ENCODE measurements at regions not wholly inside any gene's neighbourhood (a gene's known extent, or its start where the extent isn't known, plus 50 kb on each side); places are given as distances from the start of the nearest gene placed in this dataset.

DNA sequence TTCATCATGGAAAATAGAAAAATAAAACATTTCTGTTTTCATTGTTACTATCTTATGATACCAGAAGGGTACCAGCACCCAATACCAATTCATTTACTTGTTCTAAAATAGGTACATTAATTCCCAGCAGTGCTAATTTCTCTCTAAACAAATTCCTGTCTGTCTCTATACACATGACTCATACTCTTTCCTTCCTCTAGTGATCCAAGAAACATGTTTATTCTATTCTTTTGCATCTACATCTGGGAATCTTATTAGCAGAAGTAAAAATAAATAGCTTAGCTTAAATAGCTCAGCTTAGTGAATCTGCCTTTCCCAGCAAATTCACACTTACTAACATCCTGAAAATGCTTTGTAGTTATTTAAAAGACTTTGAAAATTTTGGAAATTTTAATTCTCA, 84.5 kb upstream of the MAPRE2 start:
- H3K4me2 ChIP-seq (ENCODE audit: low read length) = no peak overlapping the region
- H3K27ac ChIP-seq (ENCODE audit: low read depth, low read length, poor library complexity, severe bottlenecking) = no peak overlapping the region
- no peak overlapping the region for H2AFZ ChIP-seq (ENCODE audit: low read length)
- no peak for TF ChIP-seq EZH2 (IDR thresholded peaks at IDR 0.05; ENCODE audit: borderline replicate concordance, low read length)
- TF ChIP-seq, protein P1, sequence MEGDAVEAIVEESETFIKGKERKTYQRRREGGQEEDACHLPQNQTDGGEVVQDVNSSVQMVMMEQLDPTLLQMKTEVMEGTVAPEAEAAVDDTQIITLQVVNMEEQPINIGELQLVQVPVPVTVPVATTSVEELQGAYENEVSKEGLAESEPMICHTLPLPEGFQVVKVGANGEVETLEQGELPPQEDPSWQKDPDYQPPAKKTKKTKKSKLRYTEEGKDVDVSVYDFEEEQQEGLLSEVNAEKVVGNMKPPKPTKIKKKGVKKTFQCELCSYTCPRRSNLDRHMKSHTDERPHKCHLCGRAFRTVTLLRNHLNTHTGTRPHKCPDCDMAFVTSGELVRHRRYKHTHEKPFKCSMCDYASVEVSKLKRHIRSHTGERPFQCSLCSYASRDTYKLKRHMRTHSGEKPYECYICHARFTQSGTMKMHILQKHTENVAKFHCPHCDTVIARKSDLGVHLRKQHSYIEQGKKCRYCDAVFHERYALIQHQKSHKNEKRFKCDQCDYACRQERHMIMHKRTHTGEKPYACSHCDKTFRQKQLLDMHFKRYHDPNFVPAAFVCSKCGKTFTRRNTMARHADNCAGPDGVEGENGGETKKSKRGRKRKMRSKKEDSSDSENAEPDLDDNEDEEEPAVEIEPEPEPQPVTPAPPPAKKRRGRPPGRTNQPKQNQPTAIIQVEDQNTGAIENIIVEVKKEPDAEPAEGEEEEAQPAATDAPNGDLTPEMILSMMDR (IDR thresholded peaks at IDR 0.05; ENCODE audit: low read length) = no peak
- no peak overlapping the region for H3K9ac ChIP-seq (ENCODE audit: low read length)
- no peaks in the 10 kb centered on the region for H3K36me3 ChIP-seq (ENCODE audit: insufficient read depth, low read length)
- no peaks in the 10 kb centered on the region for H3K27me3 ChIP-seq (ENCODE audit: insufficient read depth, low read length)
- H3K4me1 ChIP-seq (ENCODE audit: insufficient read depth, low read length, severe bottlenecking) = no peaks in the 10 kb centered on the region
- H3K4me3 ChIP-seq (ENCODE audit: low read depth, low read length, poor library complexity, severe bottlenecking) = no peak overlapping the region
- no peaks in the 10 kb centered on the region for H3K9me3 ChIP-seq (ENCODE audit: low read length)
- H3K79me2 ChIP-seq (ENCODE audit: insufficient read depth, low read length) = no peaks in the 10 kb centered on the region
- H4K20me1 ChIP-seq (ENCODE audit: insufficient read depth, low read length) = no peaks in the 10 kb centered on the region
- no peaks in the 10 kb centered on the region for H3F3A ChIP-seq (ENCODE audit: insufficient read depth, low read length)
- H3K9me2 ChIP-seq (ENCODE audit: low read depth, low read length) = no peaks in the 10 kb centered on the region

DNA sequence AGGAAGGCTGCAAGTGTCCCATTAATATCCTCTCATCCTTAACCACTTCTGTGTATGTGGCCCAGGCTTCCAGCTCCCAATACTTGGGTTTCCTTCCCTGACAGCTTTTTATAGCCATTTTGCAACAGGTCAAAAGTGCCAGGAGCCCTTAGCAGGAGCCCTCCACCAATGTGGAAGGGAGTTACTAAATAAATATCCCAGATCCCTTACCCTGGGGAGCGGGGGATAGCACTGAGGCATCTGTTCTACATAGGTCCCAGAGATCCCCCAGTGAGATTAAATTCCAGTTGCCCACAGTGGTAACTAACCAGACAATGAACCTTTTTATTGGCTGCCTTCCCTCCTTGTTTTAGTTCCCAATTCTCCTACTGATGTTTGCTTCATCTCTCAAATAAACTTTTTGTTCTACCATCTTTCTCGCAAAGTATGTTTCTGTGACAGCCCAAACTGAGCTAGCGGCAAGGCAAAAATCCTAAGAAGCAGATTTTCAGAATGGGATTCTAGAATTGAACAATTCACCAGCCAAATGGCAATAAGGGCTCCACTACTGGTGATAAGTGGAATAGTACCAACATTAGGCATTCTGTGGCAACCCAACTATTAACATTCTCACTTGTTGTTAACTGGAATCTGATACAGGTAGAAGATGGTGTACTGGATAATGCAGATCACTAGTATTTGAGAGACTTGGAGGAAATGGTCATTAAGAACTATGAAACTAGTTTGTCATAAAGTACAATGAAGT, 83.9 kb upstream of the MAPRE2 start:
- Histone ChIP-seq H3K4me2 (ENCODE audit: low read length) (no peak overlapping the region), H3K9ac (ENCODE audit: low read length) (no peak overlapping the region)

DNA sequence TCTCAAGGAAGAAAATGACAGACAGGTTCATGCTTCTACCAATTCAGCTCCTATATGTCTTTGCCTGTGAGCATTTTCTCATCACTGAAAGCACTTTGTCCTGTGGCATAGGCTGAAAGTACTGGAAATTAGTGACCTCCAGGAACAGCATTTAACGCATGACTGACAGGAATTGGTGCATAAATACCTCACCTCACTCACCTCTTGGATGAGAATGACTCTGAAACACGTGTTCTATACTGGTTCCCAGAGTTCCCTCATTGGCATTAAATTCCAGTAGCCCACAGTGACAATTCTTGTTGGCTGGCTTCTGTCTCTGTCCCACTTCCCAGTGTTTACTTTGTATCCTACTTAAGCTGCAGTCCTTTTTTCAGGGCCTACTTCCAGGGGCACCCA, 83.4 kb upstream of the MAPRE2 start:
- no peak overlapping the region for H3K9ac ChIP-seq (ENCODE audit: low read length)
- H3K27ac ChIP-seq (ENCODE audit: low read depth, low read length, poor library complexity, severe bottlenecking) = no peak overlapping the region
- no peaks in the 10 kb centered on the region for H3K79me2 ChIP-seq (ENCODE audit: insufficient read depth, low read length)
- H3F3A ChIP-seq (ENCODE audit: insufficient read depth, low read length) = no peaks in the 10 kb centered on the region
- no peaks in the 10 kb centered on the region for H3K9me2 ChIP-seq (ENCODE audit: low read depth, low read length)
- H2AFZ ChIP-seq (ENCODE audit: low read length) = no peak overlapping the region
- no peak overlapping the region for H3K4me3 ChIP-seq (ENCODE audit: low read depth, low read length, poor library complexity, severe bottlenecking)
- no peaks in the 10 kb centered on the region for H3K9me3 ChIP-seq (ENCODE audit: low read length)
- TF ChIP-seq EZH2 (IDR thresholded peaks at IDR 0.05; ENCODE audit: borderline replicate concordance, low read length) = no peak
- H3K4me1 ChIP-seq (ENCODE audit: insufficient read depth, low read length, severe bottlenecking) = no peaks in the 10 kb centered on the region
- no peaks in the 10 kb centered on the region for H4K20me1 ChIP-seq (ENCODE audit: insufficient read depth, low read length)
- no peaks in the 10 kb centered on the region for H3K27me3 ChIP-seq (ENCODE audit: insufficient read depth, low read length)
- H3K4me2 ChIP-seq (ENCODE audit: low read length) = no peak overlapping the region
- no peaks in the 10 kb centered on the region for H3K36me3 ChIP-seq (ENCODE audit: insufficient read depth, low read length)

More for the DNA sequence above, 83.9 kb upstream of the MAPRE2 start:
- no peaks in the 10 kb centered on the region for H3K9me3 ChIP-seq (ENCODE audit: low read length)
- H3K36me3 ChIP-seq (ENCODE audit: insufficient read depth, low read length) = no peaks in the 10 kb centered on the region
- no peak overlapping the region for H3K4me3 ChIP-seq (ENCODE audit: low read depth, low read length, poor library complexity, severe bottlenecking)
- no peaks in the 10 kb centered on the region for H3K79me2 ChIP-seq (ENCODE audit: insufficient read depth, low read length)
- H2AFZ ChIP-seq (ENCODE audit: low read length) = no peak overlapping the region
- no peak overlapping the region for H3K27ac ChIP-seq (ENCODE audit: low read depth, low read length, poor library complexity, severe bottlenecking)
- no peaks in the 10 kb centered on the region for H3K27me3 ChIP-seq (ENCODE audit: insufficient read depth, low read length)
- no peaks in the 10 kb centered on the region for H3K4me1 ChIP-seq (ENCODE audit: insufficient read depth, low read length, severe bottlenecking)
- H3K9me2 ChIP-seq (ENCODE audit: low read depth, low read length) = no peaks in the 10 kb centered on the region
- TF ChIP-seq, protein P1 (IDR thresholded peaks at IDR 0.05; ENCODE audit: low read length) = no peak
- no peak for TF ChIP-seq EZH2 (IDR thresholded peaks at IDR 0.05; ENCODE audit: borderline replicate concordance, low read length)
- H3F3A ChIP-seq (ENCODE audit: insufficient read depth, low read length) = no peaks in the 10 kb centered on the region
- no peaks in the 10 kb centered on the region for H4K20me1 ChIP-seq (ENCODE audit: insufficient read depth, low read length)
